ENCODE measurements at regions not wholly inside any gene's neighbourhood (a gene's known extent, or its start where the extent isn't known, plus 50 kb on each side); places are given as distances from the start of the nearest gene placed in this dataset.
"Not testable (repeated sequence)": the region's sequence is repeated elsewhere in the genome, so short reads cannot be mapped to it uniquely, and the experiment has no call there.

DNA sequence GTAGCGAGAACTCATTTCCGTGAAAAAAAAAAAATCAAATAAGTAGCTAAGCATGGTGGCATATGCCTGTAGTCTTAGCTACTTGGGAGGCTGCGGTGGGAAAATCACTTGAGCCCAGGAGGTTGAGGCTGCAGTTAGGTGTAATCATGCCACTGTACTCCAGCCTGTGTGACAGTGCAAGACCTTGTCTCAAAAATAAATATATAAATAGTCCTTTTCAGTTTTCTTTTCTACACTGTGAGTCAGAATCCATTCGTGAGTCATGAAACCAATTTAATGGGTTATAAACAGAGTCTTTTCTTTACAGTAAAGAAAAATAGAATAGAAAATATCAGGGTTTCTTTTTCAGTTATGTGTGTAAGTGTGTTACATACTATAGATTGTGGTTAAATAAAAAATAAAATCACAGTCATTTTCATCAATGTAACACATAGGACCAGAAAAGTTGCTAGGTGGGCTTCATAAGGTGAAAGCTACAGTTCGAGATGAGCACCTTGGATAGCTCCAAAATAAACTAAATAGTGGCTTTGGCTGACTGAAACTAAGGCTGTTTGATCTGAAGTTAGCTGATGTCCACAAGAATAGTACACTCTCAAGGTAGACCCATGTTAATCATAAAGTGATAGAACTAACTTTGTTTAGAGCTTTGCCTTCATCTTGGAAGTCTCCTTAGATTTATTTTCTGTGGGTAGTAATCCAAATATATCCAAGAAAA is 781.1 kb downstream of the GATA3 start:
- no peak for DNase-seq

DNA sequence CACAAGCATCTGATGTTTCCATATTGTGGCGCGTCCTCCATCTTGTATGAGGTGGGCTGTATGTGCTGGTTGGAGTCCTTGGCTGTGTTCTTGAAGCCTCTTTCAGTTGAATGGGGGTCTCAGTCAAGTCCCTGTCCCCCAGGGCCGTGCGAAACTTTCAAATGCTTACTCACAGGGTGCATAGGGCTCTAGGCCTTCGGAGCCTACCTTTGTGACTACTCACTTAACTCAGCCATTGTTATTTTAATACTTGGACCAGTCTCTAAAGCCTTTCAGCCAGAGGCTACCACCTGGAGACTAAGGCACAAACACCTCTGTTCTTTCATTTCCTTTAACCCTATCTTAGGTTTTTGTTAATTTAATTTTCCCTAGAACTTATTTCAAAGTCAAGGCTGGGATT is 785.9 kb downstream of the GATA3 start:
- DNase-seq = no peak

DNA sequence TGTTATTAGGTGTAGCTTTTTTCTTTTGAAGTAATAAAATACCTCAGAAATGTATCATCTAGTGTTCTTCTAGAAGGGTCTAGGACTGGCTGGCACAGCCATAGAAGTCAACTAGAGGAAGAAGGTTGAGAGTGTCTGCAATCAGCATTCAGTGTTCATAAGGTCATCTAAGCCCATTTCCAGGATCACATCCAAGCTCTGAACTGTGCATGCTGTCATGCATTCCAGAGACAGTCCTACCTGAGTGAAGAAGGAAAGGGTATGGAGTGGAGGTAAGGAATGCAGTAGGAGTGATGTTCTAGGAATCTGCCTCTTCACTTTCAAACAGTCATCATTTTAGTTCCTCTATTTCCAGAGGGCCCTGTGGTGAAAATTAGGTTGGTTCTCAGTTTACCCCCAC is 789.7 kb downstream of the GATA3 start:
- DNase-seq = no peak

DNA sequence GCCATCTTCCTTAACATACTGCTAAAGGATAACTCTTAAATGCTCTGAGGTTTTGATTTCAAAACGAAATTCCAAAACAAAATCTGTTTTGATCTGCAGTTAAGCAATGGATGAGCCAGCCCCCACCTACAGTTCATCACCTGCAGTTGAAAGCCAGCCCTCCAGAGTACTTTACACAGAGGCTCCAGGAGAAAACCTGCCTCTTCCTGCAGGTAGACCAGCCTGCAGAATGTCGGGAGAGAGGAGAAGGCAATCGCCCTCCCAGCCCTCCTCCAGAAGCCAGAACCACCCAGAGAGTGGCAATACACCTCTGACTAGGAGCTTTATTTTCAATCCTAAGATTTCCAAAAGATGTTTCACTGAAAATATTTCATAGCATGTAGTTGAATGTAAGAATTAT is 798.1 kb downstream of the GATA3 start:
- no peak for DNase-seq

DNA sequence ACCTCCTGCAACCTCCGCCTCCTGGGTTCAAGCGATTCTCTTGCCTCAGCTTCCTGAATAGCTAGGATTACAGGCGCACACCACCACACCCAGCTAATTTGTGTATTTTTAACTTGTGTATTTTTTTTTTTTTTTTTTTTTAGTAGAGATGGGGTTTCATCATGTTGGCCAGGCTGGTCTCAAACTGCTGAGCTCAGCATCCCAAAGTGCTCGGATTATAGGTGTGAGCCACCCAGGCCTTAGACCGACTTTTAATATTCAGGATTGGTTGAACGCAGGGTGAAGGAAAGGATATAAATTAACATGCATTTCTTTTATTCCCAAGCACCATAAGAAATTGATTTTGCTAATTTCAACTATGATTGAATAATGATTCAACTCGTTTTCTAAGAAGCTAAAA is 798.6 kb downstream of the GATA3 start:
- DNase-seq = no peak

DNA sequence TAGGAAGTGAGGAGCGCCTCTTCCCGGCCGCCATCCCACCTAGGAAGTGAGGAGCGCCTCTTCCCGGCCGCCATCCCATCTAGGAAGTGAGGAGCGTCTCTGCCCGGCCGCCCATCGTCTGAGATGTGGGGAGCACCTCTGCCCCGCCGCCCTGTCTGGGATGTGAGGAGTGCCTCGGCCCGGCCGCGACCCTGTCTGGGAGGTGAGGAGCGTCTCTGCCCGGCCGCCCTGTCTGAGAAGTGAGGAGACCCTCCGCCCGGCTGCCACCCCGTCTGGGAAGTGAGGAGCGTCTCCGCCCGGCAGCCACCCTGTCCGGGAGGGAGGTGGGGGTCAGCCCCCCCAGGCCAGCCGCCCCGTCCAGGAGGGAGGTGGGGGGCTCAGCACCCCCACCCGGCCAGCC is 814.4 kb downstream of the GATA3 start:
- not testable (repeated sequence) for DNase-seq

DNA sequence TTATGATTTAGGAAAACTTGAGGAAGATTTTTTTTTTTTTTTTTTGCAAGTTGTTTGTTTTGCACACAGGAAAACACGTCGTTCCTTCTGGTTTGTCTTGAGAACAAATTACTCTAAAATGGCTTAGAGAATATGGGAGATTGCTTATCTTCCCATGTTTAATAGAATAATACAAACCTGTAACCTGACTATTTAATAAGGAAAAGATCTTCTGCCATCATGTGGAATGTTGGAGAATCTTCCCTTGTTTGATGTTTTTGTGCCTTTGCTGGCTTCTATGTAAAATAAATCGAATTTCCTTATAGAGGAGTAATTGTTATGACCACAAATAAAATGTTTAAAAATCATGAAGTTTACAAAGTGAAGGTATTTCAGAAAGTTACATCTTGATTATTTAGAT is 818.8 kb downstream of the GATA3 start:
- no peak for DNase-seq

DNA sequence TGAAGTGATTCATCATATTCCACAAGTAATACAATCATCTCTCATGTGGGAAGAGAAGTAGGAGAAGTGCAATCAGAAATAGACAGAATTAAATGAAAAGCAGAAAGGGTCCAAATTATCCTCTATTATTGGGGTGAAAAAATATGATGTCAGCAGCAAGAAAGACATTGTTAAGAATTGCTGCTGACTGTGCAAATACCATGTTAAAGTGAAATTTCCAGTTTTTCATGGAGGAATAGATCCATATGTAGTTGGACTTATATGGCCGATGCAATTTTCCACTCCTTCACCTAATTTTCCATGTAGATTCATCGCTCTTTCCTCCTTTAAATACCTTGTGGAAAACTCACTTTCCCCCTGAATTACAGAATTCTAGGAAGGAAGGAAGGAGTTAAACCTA is 819.8 kb downstream of the GATA3 start:
- no peak for DNase-seq

DNA sequence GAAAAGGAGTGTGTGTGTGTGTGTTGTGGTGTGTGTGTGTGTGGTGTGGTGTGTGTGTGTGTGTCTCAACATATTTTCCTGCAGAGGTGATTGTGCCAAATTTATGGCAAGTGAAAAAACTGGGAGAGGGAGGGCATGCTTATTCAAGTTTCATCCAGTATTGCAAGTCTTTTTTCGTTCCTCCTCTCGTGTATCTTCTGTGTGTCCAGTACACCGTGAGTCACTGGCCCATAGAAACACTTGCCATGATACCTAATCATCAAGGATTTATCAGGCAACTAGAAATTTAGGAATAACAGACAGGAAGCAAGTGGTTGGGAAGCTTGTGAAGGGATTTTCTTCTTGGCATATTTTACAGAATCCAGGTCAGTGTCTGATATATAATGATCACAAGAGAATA is 820.5 kb downstream of the GATA3 start:
- DNase-seq = no peak

DNA sequence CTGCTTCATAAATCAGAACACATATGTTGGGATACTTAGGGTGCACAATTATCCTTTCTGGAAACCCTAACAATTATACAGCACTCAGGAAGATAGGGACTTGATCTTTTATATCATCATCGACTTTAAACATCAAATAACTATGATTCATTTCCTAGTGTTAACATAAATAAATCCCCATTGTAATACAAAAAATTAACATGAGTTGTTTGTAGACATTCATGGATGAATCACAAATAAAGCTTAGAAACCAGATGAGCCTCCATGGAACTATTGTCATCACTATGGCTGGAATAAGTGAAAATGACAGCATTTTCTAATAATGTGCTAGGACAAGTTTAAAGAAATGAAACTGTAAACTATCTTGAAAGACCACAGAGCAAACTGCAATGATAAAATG is 821.7 kb downstream of the GATA3 start:
- no peak for DNase-seq

DNA sequence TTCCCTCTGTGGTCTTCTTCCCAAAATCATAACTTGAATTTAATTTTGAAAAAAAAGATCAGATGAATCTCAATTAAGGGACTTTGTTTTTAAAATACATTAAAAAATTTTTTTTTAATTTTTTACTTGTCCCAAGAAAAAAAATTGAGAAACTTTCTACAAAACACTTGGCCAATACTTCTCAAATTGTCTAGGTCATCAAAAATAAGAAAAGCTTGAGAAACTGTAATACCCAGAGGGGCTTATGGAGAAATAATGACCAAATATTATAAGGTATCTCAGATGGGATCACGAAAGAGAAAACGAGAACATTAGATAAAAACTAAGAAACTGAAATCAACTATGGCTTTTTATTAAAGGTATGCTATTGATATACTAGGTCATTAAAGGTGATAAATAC is 835.0 kb downstream of the GATA3 start:
- no peak for DNase-seq

DNA sequence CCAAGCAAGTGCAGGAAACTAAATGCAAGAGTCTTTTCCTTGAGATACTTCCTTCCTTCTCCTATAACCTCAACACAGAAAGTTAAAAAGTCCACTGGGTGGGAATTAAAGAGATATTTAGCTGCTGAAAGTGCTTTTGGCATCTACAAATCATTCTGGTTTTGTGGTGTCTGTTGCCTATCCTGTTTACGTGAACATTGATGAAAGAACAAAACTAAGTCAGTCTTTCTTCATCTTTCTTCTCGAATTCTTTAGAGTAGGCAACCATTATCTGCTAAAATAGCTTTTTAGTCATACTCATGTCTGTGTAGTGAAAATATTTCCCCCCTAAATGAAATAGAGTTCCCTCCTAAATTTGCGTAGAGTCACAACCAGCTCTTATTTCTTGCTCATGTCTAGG is 838.6 kb downstream of the GATA3 start:
- DNase-seq = no peak

DNA sequence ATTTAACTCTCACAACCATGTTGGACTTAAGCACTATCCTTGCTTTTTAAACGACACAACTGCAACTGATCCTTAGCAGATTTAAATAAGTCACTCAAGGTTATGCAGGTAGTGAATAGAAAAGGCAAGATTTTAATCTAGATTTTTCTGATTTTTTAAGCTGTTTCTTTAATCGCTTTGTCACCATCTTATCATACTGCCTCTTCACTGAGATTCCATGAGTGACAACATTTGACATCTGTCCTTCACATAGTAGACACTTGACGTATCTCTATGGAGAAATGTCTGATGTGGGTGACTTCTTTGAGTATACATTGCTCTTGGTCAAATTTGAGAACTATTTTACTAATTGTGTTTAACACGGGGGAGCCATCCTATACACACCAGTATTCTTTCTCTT is 839.7 kb downstream of the GATA3 start:
- DNase-seq = no peak

DNA sequence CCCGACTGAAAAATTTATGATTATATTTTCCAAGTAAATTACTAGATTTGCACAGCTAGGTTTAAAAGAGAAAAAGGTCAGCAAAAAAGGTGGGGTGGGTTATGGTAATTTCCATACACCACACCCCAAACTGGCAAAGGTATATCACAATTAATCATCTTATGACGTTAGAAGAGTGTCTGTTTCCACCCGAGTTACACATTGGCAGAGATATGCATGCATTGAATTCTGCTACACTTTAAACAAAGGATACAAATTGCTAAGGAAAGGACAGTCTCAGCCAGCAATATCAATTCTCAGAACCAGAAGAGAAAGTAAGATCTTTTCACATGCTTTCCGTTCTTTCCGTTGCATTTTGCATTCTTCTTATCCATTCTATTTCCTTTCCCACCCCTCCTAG is 843.3 kb downstream of the GATA3 start:
- DNase-seq = no peak

DNA sequence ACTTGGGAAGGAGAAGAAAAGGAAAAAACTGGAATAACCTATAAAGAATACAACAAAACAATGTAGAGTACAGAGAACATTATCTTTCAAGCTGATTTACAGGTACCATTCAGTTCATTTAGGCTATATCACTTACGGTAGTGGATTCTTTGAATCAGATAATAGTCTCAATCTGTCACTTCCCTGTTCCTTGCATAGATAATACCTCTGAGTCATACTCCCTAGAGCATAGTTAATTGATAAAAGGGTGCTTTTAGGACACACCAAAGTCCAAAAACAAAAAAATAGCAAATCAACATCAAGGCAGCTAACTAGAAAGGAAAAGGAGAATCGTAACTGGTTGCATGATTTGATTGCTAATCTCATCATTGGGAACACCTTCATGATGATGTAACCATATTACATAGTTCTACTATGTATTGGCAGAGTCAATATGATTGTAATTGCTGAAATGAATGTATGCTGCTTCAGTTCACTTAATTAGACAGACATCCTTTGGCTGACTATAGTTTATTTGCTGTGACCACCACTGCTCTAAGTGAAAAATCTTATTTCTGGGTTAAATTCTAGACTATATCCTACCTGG is 844.4 kb downstream of the GATA3 start:
- no peak for DNase-seq

DNA sequence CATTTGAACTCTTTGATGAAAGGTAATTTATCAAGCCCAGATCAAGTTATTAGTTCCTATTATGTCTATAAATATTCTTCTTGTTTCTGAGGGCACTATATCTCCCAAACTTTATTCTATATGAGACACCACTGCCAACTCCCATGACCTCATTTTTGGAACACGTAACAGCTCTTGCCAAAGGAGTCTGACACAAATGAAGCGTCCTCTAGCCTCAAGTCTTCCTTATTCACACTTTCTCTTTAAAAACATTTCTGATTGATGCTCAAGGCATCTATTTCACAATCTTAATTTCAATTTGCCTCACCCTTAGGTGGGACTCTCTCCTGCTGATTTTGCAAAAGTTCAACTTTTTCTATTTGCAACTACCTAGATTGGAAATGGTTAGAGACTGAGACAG is 848.4 kb downstream of the GATA3 start:
- DNase-seq = no peak

DNA sequence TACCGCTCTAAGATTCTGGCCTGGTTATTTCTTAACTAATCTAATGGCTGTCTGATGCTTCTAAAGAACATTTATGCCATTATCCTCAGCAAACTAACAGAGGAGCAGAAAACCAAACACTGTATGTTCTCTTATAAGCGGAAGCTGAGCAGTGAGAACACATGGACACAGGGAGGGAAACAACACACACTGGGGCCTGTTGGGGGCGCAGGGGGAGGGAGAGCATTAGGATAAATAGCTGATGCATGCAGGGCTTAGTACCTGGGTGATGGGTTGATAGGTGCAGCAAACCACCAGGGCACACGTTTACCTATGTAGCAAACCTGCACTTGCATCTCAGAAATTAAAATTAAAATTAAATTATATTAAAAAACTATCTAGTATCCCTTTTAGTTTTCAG is 853.5 kb downstream of the GATA3 start:
- no peak for DNase-seq

DNA sequence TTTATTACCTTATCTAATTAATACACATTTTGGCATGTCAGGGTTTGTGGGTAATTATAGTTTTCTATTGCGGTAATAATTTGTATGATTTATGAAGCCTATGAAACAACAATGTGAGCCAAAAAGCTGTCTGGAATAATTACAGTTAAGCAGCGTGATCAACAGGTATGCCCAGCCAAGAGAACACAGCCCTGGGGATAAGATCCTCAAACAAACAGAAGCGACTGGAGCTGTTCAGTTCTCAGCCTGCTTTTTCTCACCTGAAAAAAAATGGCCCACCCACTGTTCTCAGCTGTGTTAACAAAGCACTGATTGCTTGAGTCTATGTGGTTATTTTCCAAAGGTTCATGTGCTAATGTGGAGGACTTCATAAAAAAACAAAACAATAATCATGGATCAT is 855.8 kb downstream of the GATA3 start:
- no peak for DNase-seq

DNA sequence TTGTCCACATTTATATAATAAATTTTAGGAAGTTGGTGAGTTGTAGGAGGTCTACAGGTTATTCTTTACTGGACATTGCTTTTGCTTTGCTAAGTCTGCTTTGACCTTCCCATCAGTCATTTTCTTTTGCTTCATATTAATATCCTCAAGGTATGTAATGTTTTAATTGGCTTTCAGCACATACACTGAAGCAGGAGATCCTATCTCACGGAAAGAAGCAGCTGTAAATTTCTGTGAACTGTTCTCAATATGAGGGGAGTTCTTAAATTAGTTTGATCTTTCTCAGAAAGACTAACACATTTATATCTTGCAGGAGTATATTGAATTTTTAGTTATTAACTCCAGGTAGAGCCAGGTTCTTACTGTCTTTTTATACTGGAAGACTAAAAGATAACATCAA is 856.5 kb downstream of the GATA3 start:
- no peak for DNase-seq

DNA sequence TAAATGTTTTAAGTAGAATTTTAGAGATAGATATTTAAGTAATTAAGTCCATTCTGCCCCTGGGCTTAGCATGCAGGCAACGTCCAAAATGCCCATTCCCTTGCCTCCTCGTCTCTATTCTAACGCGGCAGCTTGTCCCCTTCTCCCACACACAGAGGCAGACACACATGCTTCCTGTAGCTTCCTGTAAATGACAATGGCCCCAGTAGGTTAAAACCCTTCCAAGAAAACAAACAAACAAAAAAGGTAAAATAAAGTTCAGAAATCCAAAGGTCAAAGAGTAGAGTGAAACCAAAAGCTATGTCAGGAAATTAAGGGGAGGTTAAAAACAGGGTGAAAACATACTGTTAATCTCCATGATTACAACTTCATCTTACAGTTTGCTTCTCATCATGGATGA is 857.6 kb downstream of the GATA3 start:
- DNase-seq = no peak

DNA sequence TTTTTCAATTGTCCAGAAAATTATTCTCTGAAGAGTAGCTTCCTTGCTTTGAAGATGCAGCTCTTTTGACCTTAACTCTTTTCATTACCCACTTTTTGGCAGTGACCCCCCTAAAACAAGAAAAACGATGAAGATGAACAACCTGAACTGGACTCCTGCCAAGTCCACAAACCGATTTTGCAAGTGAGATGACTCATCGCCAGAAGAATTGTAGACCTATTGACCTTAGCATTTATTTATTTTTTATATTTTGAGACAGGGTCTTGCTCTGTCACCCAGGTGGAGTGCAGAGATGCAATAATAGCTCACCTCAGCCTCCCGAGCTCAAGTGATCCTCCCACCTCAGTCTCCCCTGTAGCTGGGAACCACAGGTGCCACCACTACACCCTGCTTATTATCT is 859.2 kb downstream of the GATA3 start:
- DNase-seq = no peak

DNA sequence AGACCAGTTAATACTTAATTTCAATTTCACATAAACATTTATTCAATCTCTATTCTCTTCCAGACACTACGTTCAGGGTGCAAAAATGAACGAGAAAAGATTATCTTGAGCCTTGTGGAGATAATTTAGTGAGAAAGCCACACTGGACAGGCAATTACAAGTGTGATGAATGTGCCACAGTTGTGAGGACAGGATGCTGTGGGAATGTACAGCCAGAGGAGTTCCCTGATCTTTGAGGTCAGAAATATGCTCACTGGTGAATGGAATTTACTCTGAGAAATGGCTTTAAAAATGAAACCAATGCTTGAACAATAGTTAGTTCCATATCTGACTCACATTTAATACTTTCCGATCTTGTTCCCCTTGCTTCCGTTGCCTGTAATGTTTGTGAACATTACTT is 864.8 kb downstream of the GATA3 start:
- DNase-seq = no peak

DNA sequence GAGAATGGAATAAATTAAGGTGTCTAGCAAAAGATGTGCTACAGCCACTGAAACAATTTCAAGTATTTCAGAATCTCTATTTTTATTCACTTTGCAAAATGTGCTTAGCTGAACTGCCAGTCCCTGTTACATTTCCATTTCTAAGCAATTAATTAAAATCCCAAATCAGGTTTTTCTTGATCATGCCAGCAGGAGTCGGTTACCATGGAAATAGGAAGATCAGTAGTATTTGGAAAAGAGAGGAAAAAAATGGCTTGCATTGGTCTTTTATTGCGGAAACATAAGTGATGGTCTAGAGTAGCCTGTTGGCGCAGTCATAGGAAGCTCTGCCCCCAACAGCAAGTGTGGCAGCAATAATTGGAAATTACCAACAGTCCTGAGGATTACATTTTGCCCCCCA is 867.1 kb downstream of the GATA3 start:
- no peak for DNase-seq

DNA sequence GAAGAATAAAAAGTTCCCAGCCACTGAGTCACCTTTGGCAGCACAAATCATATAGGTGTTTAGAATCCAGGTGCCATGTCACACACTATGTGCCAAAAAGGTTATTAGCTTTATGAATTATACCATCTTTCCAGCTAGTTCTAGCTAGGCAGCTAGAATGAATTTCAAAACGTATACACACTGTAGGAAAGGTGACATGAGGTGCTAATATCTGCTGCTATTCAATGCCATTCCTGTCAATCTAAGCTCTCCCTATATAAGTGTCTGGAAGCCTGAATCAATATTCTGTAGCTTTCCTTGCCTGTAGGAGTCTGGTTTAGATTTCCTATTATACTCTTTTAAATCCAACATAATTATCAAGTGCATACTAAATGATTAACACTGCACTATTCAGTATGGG is 868.6 kb downstream of the GATA3 start:
- DNase-seq = no peak

DNA sequence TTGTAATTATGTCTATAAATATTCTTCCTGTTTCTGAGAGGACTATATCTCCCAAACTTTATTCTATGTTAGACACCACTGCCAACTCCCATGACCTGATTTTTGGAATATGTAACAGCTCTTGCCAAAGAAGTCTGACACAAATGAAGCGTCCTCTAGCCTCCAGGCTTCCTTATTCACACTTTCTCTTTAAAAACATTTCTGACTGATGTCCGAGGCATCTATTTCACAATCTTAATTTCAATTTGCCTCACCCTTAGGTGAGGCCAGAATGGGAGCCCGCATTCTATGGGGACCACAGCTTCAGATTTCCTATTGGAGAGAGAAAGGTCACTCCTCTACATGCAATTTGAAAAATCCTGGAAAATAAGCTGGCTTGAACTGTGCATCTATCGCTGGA is 873.2 kb downstream of the GATA3 start:
- no peak for DNase-seq
